Muscle layer of colon (tissue), 2 donors: ENCODE measurements at regions not wholly inside any gene's neighbourhood (a gene's known extent, or its start where the extent isn't known, plus 50 kb on each side); places are given as distances from the start of the nearest gene placed in this dataset.

Experiments
- H3K27ac ChIP-seq: one replicate; pipeline ENCODE4 v1.7.0; 2013; ENCODE audit warnings: low read depth, mild to moderate bottlenecking, low read length, moderate library complexity
- H3K27me3 ChIP-seq, 2 donors: one replicate each; pipeline ENCODE4 v1.7.0; 2013; ENCODE audit warnings: low read length in 2 of 2, mild to moderate bottlenecking in 2 of 2; ENCODE audit not compliant: insufficient read depth in 2 of 2, control insufficient read depth in 1 of 2
- H3K36me3 ChIP-seq: one replicate; pipeline ENCODE4 v1.7.0; 2013; ENCODE audit warnings: mild to moderate bottlenecking, low read length; ENCODE audit not compliant: insufficient read depth
- H3K4me1 ChIP-seq: one replicate; pipeline ENCODE4 v1.7.0; 2013; ENCODE audit warnings: mild to moderate bottlenecking, low read length; ENCODE audit not compliant: insufficient read depth
- H3K4me3 ChIP-seq, 2 donors: one replicate each; pipeline ENCODE4 v1.7.0; 2013; ENCODE audit warnings: low read length in 2 of 2, low read depth in 1 of 2, mild to moderate bottlenecking in 1 of 2, moderate library complexity in 1 of 2
- H3K9ac ChIP-seq: one replicate; pipeline ENCODE4 v1.7.0; 2013; ENCODE audit warnings: low read length
- H3K9me3 ChIP-seq: one replicate; pipeline ENCODE4 v1.7.0; 2013; ENCODE audit warnings: mild to moderate bottlenecking, low read length
- donor health status: abdominal sarcoma.
- donor health status: Adenocarcinoma of cecum.

DNA sequence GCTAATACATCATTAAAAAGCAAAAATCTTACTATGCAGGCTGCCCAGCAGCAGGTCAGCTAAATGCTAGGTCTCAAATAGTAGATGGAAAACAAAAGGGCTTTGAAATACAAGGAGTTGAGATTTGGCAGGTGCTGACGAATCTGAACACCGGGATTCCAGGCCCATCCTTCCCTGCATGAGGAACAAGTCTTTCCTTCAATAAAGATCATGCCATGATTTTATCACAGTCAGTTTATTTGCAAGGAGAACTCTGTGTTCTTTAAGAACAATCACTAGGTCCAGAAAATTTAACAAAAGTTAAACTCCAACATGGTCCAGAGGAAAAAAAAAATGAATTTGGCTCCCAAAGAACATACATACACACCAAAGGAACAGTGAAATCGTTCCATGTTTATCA is 551.4 kb downstream of the SLITRK6 start:
- Histone ChIP-seq H3K36me3 (no peaks in the 10 kb centered on the region), H3K4me3 (no peak overlapping the region), H3K9me3 (no peaks in the 10 kb centered on the region), H3K27ac (no peak overlapping the region), H3K9ac (no peak overlapping the region), H3K27me3 (no peaks in the 10 kb centered on the region), H3K4me1 (no peaks in the 10 kb centered on the region)

DNA sequence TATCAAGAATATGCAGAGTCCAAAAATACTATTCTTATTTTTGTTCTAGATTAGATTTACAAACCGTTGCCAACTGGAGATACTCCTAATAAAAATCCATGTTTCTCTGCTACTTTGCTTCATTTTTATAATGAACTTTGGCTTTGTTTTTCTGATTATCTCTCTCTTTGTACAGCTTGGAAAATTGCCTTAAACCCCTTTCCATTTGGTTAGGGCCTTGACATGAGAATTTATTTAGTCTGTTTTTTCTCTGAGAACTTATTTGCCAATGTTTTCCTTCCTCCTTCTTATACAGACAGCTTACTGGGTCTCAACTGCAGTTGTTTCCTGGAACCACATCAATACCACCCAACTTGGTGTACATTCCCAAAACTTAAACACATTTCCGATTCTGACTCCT is 555.4 kb downstream of the SLITRK6 start:
- no peaks in the 10 kb centered on the region for H3K4me1 ChIP-seq
- H3K36me3 ChIP-seq: no peaks in the 10 kb centered on the region
- no peaks in the 10 kb centered on the region for H3K9me3 ChIP-seq
- no peak overlapping the region for H3K9ac ChIP-seq
- no peaks in the 10 kb centered on the region for H3K27me3 ChIP-seq
- no peak overlapping the region for H3K4me3 ChIP-seq
- H3K27ac ChIP-seq: no peak overlapping the region

DNA sequence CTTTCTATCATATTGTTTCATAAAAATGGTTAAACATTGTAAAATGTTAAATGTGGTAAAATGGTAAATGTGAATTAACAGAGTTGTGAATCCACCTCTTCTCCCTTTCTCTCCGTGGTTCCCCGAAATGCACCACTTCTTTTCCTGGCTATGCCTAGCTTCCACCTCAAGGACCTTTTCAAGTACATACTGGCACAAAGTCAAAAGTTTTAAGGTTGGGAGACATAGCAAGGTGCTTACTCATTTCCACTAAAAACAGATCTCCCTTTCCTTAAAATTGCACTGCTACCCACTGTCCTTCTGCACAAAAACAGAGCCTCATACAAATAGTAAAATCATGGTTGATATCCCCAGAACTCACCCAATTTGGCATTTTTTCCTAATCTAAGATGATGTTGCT is 558.2 kb downstream of the SLITRK6 start:
- H3K4me1 ChIP-seq: no peaks in the 10 kb centered on the region
- no peaks in the 10 kb centered on the region for H3K36me3 ChIP-seq
- H3K9me3 ChIP-seq: no peaks in the 10 kb centered on the region
- no peak overlapping the region for H3K9ac ChIP-seq
- no peak overlapping the region for H3K27ac ChIP-seq
- H3K4me3 ChIP-seq: no peak overlapping the region
- no peaks in the 10 kb centered on the region for H3K27me3 ChIP-seq

DNA sequence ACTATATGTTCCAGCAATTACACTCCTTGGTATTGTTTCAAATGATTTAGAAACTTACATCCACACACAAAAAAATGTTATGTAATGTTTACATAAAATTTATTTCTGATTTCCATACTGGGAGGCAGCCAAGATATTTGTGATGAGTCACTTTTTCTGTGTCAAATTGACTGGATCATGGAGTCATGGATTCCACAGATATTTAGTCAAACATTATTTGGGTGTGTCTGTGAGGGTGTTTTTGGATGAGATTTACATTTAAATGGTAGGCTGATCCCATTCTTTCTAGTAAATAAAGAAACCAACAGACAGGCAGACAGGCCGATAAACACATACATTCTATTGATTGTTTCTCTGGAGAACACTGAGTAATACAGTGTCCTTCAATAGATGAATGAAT is 562.8 kb downstream of the SLITRK6 start:
- Histone ChIP-seq H3K27me3 (no peaks in the 10 kb centered on the region), H3K4me1 (no peaks in the 10 kb centered on the region), H3K9me3 (no peaks in the 10 kb centered on the region), H3K9ac (no peak overlapping the region), H3K27ac (no peak overlapping the region), H3K36me3 (no peaks in the 10 kb centered on the region), H3K4me3 (no peak overlapping the region)

DNA sequence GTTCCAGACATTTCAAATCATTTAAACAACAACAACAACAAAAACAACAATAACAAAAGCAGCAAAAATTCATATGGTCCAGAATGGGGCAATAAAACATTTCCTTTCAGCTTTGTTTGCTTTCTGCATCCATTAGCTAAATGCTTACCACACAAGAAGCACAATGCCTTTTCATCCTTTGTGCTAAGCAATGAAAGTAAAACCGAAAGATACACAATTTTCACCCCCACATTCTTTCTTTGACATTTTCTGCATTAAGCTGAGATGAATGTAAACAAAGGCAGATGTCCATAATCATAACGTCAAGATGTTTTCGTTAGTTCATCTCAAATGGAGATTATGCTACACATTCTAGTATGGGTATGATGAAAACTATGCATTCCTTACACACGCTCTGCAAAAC is 568.5 kb downstream of the SLITRK6 start:
- H3K27ac ChIP-seq: no peak overlapping the region
- H3K4me3 ChIP-seq: no peak overlapping the region
- H3K9ac ChIP-seq: no peak overlapping the region
- no peaks in the 10 kb centered on the region for H3K27me3 ChIP-seq
- H3K4me1 ChIP-seq: no peaks in the 10 kb centered on the region
- H3K36me3 ChIP-seq: no peaks in the 10 kb centered on the region
- no peaks in the 10 kb centered on the region for H3K9me3 ChIP-seq

DNA sequence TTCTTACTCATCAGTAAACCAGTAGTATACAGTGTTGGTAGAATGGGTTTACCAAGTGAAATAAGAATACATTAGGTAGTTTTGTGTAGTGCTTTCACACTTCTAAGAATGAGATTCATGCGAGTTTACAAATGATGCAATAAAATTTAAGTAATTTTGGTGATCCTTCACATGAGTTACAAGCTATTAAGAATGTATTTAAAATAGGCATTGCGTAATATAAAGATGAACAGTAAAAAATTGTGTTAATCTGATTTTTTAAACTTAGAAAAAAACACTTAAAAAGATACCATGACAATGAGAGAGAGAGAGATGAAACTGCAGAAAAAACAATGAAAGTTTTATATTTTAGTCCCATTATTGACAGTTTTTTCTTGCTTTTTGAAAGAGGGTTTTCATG is 570.5 kb downstream of the SLITRK6 start:
- H3K9me3 ChIP-seq: no peaks in the 10 kb centered on the region
- H3K4me1 ChIP-seq: peaks cover 5% of the 10 kb centered on the region
- no peak overlapping the region for H3K4me3 ChIP-seq
- H3K9ac ChIP-seq: no peak overlapping the region
- no peaks in the 10 kb centered on the region for H3K36me3 ChIP-seq
- H3K27me3 ChIP-seq: no peaks in the 10 kb centered on the region
- H3K27ac ChIP-seq: no peak overlapping the region

DNA sequence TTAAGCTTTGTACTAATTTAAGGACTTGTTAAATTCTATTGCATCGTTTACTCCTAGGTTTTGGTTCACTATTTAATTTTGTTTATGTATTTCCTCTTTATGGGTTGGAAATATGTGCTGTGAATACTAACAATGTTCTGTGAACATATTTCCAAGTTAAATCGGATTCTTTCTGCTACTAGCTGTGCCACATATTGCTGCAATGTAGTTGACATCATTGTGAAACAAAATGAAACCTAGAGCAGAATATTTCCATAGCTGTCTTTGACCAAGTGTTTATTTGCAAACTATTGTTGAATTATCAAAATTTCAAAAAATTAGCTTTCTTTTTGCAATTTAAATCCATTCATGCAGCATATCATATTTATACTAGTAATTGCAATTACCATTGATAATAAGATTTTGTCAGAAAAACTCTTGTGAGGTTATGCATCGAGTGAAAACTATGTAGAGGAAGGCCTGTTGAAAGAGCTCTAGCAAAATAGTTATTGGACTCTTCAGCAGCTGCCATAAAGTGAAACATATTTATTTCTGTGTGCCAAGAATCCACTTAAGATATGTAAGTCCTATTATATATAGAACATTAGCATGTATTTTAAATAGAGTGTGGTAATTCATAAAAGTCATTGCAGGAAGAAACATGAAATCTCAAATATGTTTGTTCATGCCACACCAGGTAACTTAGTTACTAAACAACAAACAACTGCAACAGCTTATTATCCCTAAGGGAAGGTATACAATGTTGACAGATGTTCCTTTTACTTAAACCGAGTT is 575.1 kb downstream of the SLITRK6 start:
- no peak overlapping the region for H3K9ac ChIP-seq
- H3K9me3 ChIP-seq: no peaks in the 10 kb centered on the region
- no peaks in the 10 kb centered on the region for H3K36me3 ChIP-seq
- no peak overlapping the region for H3K4me3 ChIP-seq
- no peak overlapping the region for H3K27ac ChIP-seq
- no peaks in the 10 kb centered on the region for H3K27me3 ChIP-seq
- peaks cover 5% of the 10 kb centered on the region for H3K4me1 ChIP-seq

DNA sequence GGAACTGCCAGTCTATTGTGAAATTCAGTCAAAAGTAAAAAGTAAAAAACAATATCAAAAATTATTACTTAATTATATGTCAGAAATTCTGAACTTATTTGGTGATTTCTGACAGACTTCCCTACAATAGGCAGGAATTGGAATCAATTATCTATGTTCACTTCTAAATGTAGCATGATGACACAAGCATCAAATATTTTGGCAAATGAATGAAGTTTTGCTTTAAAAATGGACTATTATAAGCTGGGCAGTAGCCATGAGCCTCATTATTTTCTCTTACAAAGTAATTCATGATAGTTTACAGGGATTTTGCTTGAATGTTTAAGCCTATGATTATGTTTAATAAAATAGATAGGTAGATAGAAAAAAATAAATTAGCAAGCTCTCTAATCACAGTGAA is 582.6 kb downstream of the SLITRK6 start:
- no peak overlapping the region for H3K27ac ChIP-seq
- H3K27me3 ChIP-seq: no peaks in the 10 kb centered on the region
- no peaks in the 10 kb centered on the region for H3K36me3 ChIP-seq
- no peak overlapping the region for H3K4me3 ChIP-seq
- no peaks in the 10 kb centered on the region for H3K9me3 ChIP-seq
- no peak overlapping the region for H3K9ac ChIP-seq
- no peaks in the 10 kb centered on the region for H3K4me1 ChIP-seq

DNA sequence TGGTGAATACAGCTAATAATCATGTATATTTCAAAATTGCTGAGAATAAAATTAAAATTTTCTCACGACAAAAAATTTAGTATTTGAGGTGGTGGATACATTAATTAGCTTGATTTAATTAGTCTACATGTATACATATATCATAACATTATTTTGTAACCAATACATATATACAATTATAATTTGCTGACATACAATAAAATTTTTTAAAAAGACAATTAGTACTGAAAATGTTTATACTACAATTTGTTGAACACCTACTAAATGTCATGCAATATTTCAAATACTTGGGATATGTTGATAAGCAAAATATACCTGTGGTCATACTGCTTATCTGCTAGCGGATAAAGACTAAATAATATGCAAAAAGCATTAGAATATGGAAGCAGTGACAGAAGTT is 586.5 kb downstream of the SLITRK6 start:
- Histone ChIP-seq H3K9me3 (no peaks in the 10 kb centered on the region), H3K4me1 (no peaks in the 10 kb centered on the region), H3K27me3 (no peaks in the 10 kb centered on the region), H3K4me3 (no peak overlapping the region), H3K9ac (no peak overlapping the region), H3K27ac (no peak overlapping the region), H3K36me3 (no peaks in the 10 kb centered on the region)

DNA sequence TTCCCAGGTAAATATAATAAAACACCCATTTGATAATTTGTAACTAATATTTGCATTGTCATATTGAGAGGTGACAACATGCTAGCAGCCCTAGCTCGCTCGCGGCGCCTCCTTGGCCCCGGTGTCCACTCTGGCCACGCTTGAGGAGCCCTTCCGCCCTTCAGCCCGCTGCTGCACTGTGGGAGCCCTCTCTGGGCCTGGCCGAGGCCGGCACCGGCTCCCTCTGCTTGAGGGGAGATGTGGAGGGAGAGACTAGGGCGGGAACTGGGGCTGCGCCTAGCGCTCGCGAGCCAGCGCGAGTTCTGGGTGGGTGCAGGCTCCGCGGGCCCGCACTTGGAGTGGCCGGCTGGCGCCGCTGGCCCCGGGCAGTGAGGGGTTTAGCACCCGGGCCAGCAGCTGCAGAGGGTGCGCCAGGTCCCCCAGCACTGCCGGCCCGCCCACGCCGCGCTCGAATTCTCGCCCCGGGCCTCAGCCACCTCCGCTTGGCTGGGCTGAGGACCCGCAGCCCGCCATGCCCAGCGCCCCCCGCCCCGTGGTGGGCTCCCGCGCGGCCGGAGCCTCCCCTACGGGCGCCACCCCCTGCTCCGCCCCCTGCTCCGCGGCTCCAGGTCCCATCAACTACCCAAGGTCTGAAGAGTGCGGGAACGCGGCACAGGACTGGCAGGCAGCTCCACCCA is 594.4 kb downstream of the SLITRK6 start:
- no peak overlapping the region for H3K4me3 ChIP-seq
- no peak overlapping the region for H3K27ac ChIP-seq
- no peaks in the 10 kb centered on the region for H3K36me3 ChIP-seq
- no peaks in the 10 kb centered on the region for H3K27me3 ChIP-seq
- H3K4me1 ChIP-seq: no peaks in the 10 kb centered on the region
- no peaks in the 10 kb centered on the region for H3K9me3 ChIP-seq
- no peak overlapping the region for H3K9ac ChIP-seq

DNA sequence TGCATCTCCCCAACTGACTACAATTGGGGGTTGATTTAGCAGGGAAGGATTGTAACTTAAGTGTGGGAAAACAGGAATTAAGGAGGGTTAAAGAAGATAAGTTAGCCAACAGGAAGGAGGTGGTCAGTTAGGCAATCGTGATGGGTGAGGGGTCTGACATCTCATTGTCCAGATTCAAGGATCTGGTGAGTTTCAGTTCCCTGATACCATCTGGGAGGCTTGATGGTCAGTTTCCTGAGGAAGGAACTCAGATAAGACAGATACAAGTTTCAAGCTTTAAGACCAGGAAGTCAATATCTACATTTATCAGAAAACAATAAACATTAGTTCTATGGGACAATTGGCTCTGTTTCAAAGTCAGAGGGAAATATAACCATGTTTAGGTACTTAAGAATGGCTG is 601.8 kb downstream of the SLITRK6 start:
- no peak overlapping the region for H3K9ac ChIP-seq
- no peak overlapping the region for H3K4me3 ChIP-seq
- no peaks in the 10 kb centered on the region for H3K36me3 ChIP-seq
- H3K4me1 ChIP-seq: no peaks in the 10 kb centered on the region
- H3K27ac ChIP-seq: no peak overlapping the region
- no peaks in the 10 kb centered on the region for H3K9me3 ChIP-seq
- H3K27me3 ChIP-seq: no peaks in the 10 kb centered on the region

DNA sequence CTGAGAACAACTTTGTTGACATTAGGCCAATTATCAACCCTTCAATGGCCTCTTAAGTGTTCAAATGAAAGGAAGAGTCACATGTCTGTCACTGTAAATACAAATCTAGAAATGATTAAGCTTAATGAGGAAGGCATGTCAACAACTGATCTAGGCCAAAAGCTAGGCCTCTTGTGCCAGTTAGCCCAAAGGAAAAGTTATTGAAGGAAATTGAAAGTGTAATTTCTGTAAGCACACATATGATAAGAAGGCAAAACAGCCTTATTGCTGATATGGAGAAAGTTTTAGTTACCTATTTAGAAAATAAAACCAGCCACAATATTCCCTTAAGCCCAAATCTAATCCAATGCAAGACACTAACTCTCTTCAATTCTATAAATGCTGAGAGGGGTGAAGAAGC is 604.7 kb downstream of the SLITRK6 start:
- Histone ChIP-seq H3K27me3 (no peaks in the 10 kb centered on the region), H3K9me3 (no peaks in the 10 kb centered on the region), H3K36me3 (no peaks in the 10 kb centered on the region), H3K27ac (no peak overlapping the region), H3K4me1 (no peaks in the 10 kb centered on the region), H3K9ac (no peak overlapping the region), H3K4me3 (no peak overlapping the region)
